ENCODE measurements at regions not wholly inside any gene's neighbourhood (a gene's known extent, or its start where the extent isn't known, plus 50 kb on each side); places are given as distances from the start of the nearest gene placed in this dataset.
A peak's percentile ranks its signal among the peaks of the same experiment; 100 is the strongest.
"Not testable (repeated sequence)": the region's sequence is repeated elsewhere in the genome, so short reads cannot be mapped to it uniquely, and the experiment has no call there.

DNA sequence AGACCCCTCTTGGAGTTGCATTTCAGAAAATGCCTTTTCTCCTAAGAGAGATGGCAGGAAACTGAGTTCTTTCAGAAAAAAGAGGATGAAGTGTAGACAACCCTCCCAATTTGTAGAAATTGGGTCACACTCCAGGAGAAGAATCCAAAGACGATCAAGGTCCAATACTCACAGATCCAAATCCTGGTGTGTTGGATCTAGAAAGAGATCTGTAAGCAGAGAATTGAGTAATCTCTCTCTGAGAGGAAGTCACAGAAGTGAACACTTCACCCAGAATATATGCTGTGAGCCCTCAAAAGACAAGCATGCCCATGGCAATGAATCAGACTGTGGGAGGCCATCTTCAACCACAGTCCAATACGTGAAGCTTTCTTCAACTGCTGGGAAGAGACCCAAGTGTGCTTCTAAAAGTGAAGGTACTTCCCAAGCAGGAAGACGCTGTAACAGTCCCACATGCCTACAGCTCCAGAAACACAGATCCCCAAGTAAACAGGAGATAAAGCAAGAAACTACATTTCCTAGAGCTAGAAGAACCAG lies 182.7 kb downstream of the SMC2 start:
- DNase-seq = no peak

- DNase-seq = no peak
These were observed 184.9 kb downstream of the SMC2 start for GRCh38 chr9:104278929-104279496.

GRCh38 chr9:104279535-104280177 lies 185.5 kb downstream of the SMC2 start:
- no peak for DNase-seq

DNA sequence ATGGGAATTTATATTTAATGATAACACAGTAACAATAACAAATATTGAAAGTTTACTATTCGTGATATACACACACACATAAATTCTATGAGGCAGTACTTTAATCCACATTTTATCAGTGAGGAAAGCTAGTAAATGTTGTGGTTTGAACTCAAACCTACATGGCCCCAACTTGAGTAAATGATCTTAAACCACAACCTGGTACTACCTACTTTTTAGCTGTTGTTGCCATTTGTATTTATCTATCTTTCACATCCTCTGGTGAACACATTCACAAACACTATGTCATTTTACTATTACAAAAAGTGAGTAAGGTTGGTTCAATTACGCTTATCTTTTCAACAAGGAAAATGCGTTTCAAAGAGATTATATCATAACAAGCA lies 186.1 kb downstream of the SMC2 start:
- no peak for DNase-seq

DNA sequence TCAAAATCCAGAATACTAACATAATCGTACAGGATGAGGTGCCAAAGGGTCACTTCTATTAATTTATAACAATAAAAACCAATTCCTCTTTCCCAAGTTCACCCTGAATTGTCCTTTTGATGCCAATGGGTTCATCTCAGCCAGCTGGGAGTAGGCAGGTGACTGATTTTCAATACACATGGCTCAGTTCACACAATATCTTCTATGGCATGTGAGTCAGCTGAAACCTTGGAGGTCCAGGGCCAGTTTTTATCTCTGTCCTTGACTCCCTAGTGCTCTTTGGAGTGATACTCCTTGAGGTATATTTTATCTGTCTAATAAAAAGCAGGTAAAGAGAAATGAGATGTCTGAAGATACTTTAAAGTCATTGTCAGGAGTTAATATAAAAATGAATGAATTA lies 186.6 kb downstream of the SMC2 start:
- DNase-seq = no peak

DNA sequence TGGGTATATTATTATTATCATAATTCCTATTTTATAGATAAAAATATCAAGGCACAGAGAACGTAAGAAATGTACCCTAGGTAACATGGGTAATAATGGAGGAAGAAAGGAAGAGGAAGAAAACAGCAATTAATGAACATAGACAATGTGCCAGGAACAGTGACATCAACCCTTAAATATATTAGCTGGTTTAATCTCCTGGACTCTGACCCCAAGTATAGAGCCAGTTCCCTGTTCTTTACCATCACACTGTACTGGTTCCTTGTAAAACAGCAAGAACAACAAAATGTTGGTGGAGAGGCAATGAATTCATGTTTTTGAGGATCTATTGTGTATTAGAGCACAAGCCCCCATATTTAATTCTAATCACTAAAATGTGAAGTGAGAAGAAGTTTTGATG lies 192.1 kb downstream of the SMC2 start:
- no peak for DNase-seq

- DNase-seq = no peak
These were observed 192.7 kb downstream of the SMC2 start for GRCh38 chr9:104286799-104287198.

- DNase-seq = no peak
These were observed 193.3 kb downstream of the SMC2 start for GRCh38 chr9:104287253-104287878.

GRCh38 chr9:104293877-104294276 lies 199.8 kb downstream of the SMC2 start:
- no peak for DNase-seq

DNA sequence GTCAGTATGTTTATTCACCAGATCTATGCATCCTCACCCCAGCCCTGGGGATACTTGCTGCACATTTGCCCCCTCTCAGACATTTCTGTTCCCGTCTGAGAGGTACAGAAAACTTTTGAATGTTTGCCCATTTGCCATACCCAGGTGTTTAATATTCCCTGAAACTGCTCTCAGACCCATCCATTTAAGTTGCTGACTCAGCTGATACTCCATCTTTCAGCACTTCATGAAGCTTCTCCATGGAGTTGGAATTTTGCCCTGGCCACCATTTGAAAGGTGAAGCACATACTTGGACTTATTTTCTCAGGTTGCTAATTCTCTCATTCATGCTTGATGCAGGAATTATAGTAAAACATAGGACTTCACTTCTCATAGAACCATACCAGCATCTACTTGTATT lies 203.9 kb upstream of the OR13F1 start:
- DNase-seq = no peak

DNA sequence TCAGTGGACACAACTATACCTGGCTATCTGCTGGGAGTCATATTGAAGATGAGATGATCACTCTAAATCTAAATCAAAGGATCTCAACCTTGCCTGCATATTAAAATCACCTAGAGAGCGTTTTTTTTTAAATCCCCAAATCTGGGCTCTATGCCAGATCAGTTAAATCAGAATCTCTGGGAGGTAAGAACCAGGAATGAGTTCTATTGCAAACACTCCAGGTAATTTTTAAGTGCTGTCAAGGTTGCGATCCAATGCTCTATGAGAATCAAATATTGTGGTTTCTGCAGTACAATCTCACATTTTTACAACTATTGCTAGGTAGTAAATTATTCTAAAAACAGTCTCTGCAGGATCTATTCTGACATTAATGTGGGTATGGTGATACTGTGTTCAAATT lies 202.3 kb upstream of the OR13F1 start:
- peak; percentile 45 for DNase-seq

DNA sequence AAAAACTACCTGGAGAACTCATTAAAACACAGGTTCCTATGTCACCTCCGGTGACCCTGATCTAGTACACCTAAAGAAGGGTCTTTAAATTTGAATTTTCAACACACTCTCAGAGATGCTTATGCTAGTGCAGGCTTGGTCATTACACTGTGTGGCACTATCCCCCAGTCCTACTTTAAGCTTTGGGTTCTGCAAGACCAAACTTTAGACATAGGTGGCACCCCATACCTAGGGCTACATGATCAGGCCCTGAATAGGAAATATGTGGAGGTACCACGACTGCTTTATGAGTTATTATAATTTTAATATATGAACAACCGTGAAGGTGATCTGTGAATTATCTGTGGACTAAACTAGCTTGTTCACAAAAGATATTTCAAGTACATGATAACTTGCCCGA lies 201.3 kb upstream of the OR13F1 start:
- DNase-seq = no peak

- DNase-seq = no peak
These were observed 199.1 kb upstream of the OR13F1 start for GRCh38 chr9:104304925-104305324.

GRCh38 chr9:104313396-104314110 lies 190.5 kb upstream of the OR13F1 start:
- no peak for DNase-seq

DNA sequence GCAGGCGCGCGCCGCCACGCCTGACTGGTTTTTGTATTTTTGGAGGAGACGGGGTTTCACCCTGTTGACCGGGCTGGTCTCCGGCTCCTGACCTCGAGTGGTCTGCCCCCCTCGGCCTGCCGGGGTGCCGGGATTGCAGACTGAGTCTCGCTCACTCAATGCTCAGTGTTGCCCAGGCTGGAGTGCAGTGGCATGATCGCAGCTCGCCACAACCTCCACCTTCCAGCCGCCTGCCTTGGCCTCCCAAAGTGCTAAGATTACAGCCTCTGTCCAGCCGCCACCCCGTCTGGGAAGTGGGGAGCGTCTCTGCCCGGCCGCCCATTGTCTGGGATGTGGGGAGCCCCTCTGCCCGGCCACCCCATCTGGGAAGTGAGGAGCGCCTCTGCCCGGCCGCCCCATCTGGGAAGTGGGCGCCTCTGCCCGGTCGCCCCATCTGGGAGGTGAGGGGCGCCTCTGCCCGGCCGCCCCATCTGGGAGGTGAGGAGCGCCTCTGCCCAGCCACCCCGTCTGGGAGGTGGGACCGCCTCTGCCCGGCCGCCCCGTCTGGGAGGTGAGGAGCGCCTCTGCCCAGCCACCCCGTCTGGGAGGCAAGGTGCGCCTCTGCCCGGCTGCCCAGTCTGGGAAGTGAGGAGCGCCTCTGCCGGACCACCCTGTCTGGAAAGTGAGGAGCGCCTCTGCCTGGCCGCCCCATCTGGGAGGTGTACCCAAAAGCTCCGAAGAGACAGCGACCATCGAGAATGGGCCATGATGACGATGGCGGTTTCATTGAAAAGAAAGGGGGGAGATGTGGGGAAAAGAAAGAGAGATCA lies 187.7 kb upstream of the OR13F1 start:
- not testable (repeated sequence) for DNase-seq

DNA sequence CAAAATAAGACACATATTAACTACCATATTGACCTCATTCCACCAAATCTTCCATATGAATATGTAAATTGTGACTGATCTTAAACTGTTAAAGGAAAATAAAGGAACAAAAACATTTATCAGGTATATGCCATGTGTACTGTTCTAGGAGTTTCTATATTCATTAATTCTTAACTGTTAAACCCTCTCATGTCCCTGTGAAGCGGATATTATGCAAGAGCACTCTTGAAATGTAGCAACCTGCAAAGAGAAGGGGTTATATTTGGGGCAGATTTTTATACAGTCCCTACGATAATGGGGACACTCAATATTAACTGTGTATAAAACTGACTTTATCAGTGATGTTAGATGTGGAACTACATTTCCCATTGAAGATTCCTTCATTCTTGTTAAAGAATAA lies 184.9 kb upstream of the OR13F1 start:
- no peak for DNase-seq

DNA sequence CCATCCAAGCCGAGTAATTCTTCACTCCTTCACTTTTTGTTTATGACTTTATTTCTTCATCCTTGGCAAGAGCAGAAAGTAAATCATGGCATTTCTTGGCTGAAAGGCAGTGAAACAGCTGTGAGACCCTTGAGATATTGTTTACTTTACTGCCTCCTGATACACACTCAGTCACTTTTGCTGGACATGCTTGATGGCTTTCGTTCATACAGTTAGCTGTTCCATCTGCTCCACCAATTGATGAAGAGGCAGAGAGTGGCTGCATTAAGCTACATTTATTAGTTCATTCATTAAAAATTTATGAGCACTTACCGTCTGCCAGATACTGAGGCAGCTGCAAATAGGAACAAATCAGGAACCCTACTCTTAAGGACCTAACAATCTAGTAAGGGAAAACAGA lies 184.4 kb upstream of the OR13F1 start:
- DNase-seq = peak; percentile 87

DNA sequence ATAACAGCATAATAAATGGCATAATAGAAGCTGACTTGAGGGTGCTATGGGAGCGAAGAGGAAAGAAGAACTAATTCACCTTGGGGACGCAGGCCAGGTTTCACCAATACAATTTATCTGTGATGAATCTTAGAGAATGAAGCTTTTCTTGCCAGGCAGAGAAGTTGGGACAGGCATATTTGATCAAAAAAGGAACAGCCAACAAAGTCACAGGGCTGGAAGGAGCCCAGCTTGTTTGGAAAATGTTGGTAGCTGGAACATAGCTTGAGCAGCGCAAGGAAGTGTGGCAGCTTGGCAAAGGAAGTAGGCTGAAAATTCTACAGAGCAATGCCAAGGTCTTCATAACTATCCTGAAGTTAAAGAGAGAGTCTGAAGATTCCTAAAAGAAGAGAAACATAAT lies 181.5 kb upstream of the OR13F1 start:
- DNase-seq = no peak

DNA sequence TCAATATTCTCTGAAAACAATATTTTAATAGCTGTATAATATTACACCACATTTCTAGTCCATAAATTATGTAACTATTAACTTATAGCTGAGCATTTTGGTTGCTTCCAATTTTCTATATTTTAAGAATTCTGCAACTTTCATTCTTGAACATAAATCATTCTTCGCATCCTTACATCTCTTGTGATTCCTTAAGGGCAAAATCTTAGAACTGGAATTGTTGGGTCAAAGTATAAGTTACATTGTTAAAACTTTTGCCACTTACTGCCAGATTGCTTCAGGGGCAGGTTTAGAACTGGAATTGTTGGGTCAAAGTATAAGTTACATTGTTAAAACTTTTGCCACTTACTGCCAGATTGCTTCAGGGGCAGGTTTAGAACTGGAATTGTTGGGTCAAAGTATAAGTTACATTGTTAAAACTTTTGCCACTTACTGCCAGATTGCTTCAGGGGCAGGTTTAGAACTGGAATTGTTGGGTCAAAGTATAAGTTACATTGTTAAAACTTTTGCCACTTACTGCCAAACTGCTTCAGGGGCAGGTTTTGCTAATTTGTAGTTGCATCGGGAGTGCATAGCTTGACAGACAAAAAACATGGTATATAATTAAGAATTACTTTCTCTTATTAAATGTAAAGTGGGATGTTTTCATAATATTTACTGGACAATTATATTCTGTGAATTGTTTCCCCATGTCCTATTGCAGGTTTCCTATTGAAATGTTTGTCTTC lies 179.9 kb upstream of the OR13F1 start:
- not testable (repeated sequence) for DNase-seq

- no peak for DNase-seq
These were observed 177.2 kb upstream of the OR13F1 start for GRCh38 chr9:104326912-104327311.

DNA sequence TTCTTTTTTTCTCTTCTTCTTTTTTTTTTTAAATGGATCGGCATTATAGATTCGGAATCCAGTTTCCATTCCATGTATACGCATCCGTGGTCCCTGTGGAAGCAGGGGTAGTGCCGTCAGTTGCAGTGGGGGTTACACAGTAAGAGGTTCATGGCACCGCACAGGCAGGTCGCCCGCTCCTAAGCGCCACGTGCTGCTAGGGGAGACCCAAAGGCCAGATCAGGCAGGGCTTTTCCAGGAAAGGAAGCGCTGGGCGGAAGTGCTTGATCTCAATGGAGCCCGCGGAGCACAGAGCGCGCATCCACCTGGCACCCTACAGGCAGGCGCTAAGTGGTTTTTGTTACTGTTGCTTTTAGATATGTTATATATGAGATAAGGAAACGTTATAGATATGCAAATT lies 174.8 kb upstream of the OR13F1 start:
- DNase-seq = no peak

DNA sequence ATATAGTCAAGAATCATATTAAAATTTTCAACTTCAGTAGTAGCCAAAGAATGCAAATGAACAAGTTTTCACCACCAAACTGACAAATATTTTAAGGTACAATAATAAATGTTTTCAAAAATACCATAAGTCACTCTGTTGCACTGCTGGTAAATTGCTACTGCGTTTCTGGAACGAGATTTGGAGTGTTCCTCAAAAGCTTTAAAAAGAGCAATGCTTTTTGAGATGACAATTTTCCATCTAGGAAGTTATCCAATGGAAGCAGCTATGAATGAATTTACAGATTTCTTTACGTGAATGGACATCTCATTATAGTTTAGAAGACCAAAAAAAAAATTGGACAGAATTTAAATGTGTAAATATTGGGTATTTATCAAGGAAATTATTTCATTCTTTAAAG lies 173.2 kb upstream of the OR13F1 start:
- DNase-seq = no peak
